ENCODE measurements at regions not wholly inside any gene's neighbourhood (a gene's known extent, or its start where the extent isn't known, plus 50 kb on each side); places are given as distances from the start of the nearest gene placed in this dataset.
"Not testable (repeated sequence)": the region's sequence is repeated elsewhere in the genome, so short reads cannot be mapped to it uniquely, and the experiment has no call there.

- TF ChIP-seq CTCF (IDR thresholded peaks at IDR 0.05; ENCODE audit: low read depth, low read length, missing control alignments) = no peak
- H3K4me3 ChIP-seq (ENCODE audit: low read depth, low read length) = no peak overlapping the region
- DNase-seq (ENCODE audit: low read depth) = no peak
- in situ Hi-C loops (cut with HindIII; ENCODE audit: low sequenced_read_pairs) = no loop called here
These were observed 167.1 kb upstream of the SNX2 start for GRCh38 chr5:122607818-122608217.

GRCh38 chr5:122608222-122608621 lies 166.7 kb upstream of the SNX2 start:
- no peak overlapping the region for H3K4me3 ChIP-seq (ENCODE audit: low read depth, low read length)
- no peak for DNase-seq (ENCODE audit: low read depth)
- in situ Hi-C loops (cut with HindIII; ENCODE audit: low sequenced_read_pairs) = no loop called here
- TF ChIP-seq CTCF (IDR thresholded peaks at IDR 0.05; ENCODE audit: low read depth, low read length, missing control alignments) = no peak

GRCh38 chr5:122611406-122611805 lies 163.5 kb upstream of the SNX2 start:
- in situ Hi-C loops (cut with HindIII; ENCODE audit: low sequenced_read_pairs) = loop anchor here (5.0 kb wide), 1 partner anchor 74 kb away; no protein-coding TSS in a partner anchor
- TF ChIP-seq CTCF (IDR thresholded peaks at IDR 0.05; ENCODE audit: low read depth, low read length, missing control alignments) = no peak
- no peak for DNase-seq (ENCODE audit: low read depth)

GRCh38 chr5:122612901-122613300 lies 162.0 kb upstream of the SNX2 start:
- no peak for TF ChIP-seq CTCF (IDR thresholded peaks at IDR 0.05; ENCODE audit: low read depth, low read length, missing control alignments)
- DNase-seq (ENCODE audit: low read depth) = no peak
- H3K4me3 ChIP-seq (ENCODE audit: low read depth, low read length) = no peak overlapping the region
- in situ Hi-C loops (cut with HindIII; ENCODE audit: low sequenced_read_pairs) = loop anchor here (5.0 kb wide), 1 partner anchor 76 kb away; no protein-coding TSS in a partner anchor

More at GRCh38 chr5:122611406-122611805, 163.5 kb upstream of the SNX2 start:
- H3K4me3 ChIP-seq (ENCODE audit: low read depth, low read length) = no peak overlapping the region

- DNase-seq (ENCODE audit: low read depth) = no peak
- H3K4me3 ChIP-seq (ENCODE audit: low read depth, low read length) = no peak overlapping the region
- no peak for TF ChIP-seq CTCF (IDR thresholded peaks at IDR 0.05; ENCODE audit: low read depth, low read length, missing control alignments)
- in situ Hi-C loops (cut with HindIII; ENCODE audit: low sequenced_read_pairs) = no loop called here
These were observed 159.7 kb upstream of the SNX2 start for GRCh38 chr5:122615146-122615545.

- no peak overlapping the region for H3K4me3 ChIP-seq (ENCODE audit: low read depth, low read length)
These were observed 159.0 kb upstream of the SNX2 start for GRCh38 chr5:122615832-122616231.

GRCh38 chr5:122618046-122618445 lies 156.8 kb upstream of the SNX2 start:
- H3K4me3 ChIP-seq (ENCODE audit: low read depth, low read length); in situ Hi-C loops (cut with HindIII; ENCODE audit: low sequenced_read_pairs); DNase-seq (ENCODE audit: low read depth): not testable (repeated sequence)

More at GRCh38 chr5:122615832-122616231, 159.0 kb upstream of the SNX2 start:
- no peak for TF ChIP-seq CTCF (IDR thresholded peaks at IDR 0.05; ENCODE audit: low read depth, low read length, missing control alignments)
- in situ Hi-C loops (cut with HindIII; ENCODE audit: low sequenced_read_pairs) = no loop called here
- DNase-seq (ENCODE audit: low read depth) = no peak

- DNase-seq (ENCODE audit: low read depth); in situ Hi-C loops (cut with HindIII; ENCODE audit: low sequenced_read_pairs); H3K4me3 ChIP-seq (ENCODE audit: low read depth, low read length): not testable (repeated sequence)
These were observed 154.1 kb upstream of the SNX2 start for GRCh38 chr5:122620768-122621167.

- DNase-seq (ENCODE audit: low read depth); H3K4me3 ChIP-seq (ENCODE audit: low read depth, low read length); in situ Hi-C loops (cut with HindIII; ENCODE audit: low sequenced_read_pairs): not testable (repeated sequence)
These were observed 146.2 kb upstream of the SNX2 start for GRCh38 chr5:122628714-122629113.

Data from astrocyte of the cerebellum (primary cell).